IMR-90 (cell line): ENCODE measurements at regions not wholly inside any gene's neighbourhood (a gene's known extent, or its start where the extent isn't known, plus 50 kb on each side); places are given as distances from the start of the nearest gene placed in this dataset.

Source experiments
- ATAC-seq: fragments of 200-7000 bp; cut with Tn5 transposase; 2 replicates; pipeline ENCODE4 v1.9.1; 2020; ENCODE audit warnings: low read depth, mild to moderate bottlenecking, moderate library complexity
- BruUV-seq: library from RNA; stranded (reverse); fragments of 400-500 nt; replicated peaks from 2 replicates; lab custom pipeline; 2021; lab: Mats Ljungman, UMichigan
- CTCF ChIA-PET: fragments of 300-600 bp; formaldehyde crosslinking; extraction: SDS; loops from one replicate; lab custom pipeline; 2021; ENCODE audit warnings: antibody characterized with exemption; lab: Yijun Ruan, JAX
- POLR2A ChIA-PET: fragments of 300-600 bp; sonication (Branson Sonifier 250); formaldehyde crosslinking; loops from one replicate; lab custom pipeline; 2022; ENCODE audit warnings: antibody characterized with exemption; ENCODE audit not compliant: unreplicated experiment; lab: Charles Lee
- DNase-seq: peaks from one replicate; pipeline ENCODE4 v3.0.0; 2013
- H2AFZ ChIP-seq: replicated peaks from 2 replicates; pipeline ENCODE3; 2013; ENCODE audit warnings: low read length, mild to moderate bottlenecking; ENCODE audit not compliant: poor library complexity
- H2AK5ac ChIP-seq: 2 replicates; pipeline ENCODE4 v1.6.1; 2013; ENCODE audit warnings: low read depth, low read length, inconsistent platforms
- H2AK9ac ChIP-seq: replicated peaks from 2 replicates; pipeline ENCODE3; 2013; ENCODE audit warnings: mild to moderate bottlenecking, low read depth, low read length, moderate library complexity; ENCODE audit not compliant: poor library complexity
- H2BK120ac ChIP-seq: 2 replicates; pipeline ENCODE4 v1.6.1; 2013; ENCODE audit warnings: low read depth, low read length, inconsistent platforms
- H2BK15ac ChIP-seq: 3 replicates; pipeline ENCODE4 v1.6.1; 2013; ENCODE audit warnings: low read depth, low read length, inconsistent platforms
- H2BK20ac ChIP-seq: 2 replicates; pipeline ENCODE4 v1.6.1; 2013; ENCODE audit warnings: low read depth, mild to moderate bottlenecking, inconsistent platforms, low read length, moderate library complexity
- H2BK5ac ChIP-seq: 2 replicates; pipeline ENCODE4 v1.6.1; 2013; ENCODE audit warnings: mild to moderate bottlenecking, low read depth, low read length, inconsistent platforms; ENCODE audit not compliant: poor library complexity, severe bottlenecking
- H3K14ac ChIP-seq: replicated peaks from 2 replicates; pipeline ENCODE4 v1.6.1; 2013; ENCODE audit warnings: low read depth, low read length, inconsistent platforms
- H3K18ac ChIP-seq: 2 replicates; pipeline ENCODE4 v1.6.1; 2013; ENCODE audit warnings: low read depth, low read length, control low read depth
- H3K23ac ChIP-seq: 2 replicates; pipeline ENCODE4 v1.6.1; 2013; ENCODE audit warnings: low read depth, low read length, inconsistent platforms
- H3K27ac ChIP-seq: 2 replicates; pipeline ENCODE4 v1.5.1; 2013; ENCODE audit warnings: mild to moderate bottlenecking, control low read depth, low read length; ENCODE audit not compliant: insufficient read depth
- H3K27me3 ChIP-seq: 2 replicates; pipeline ENCODE4 v1.6.1; 2013; ENCODE audit warnings: low read length; ENCODE audit not compliant: control insufficient read depth, insufficient read depth
- H3K36me3 ChIP-seq: 2 replicates; pipeline ENCODE4 v1.6.1; 2013; ENCODE audit warnings: low read length, mixed read lengths; ENCODE audit not compliant: control insufficient read depth, insufficient read depth
- H3K4ac ChIP-seq: 2 replicates; pipeline ENCODE4 v1.6.1; 2013; ENCODE audit warnings: low read depth, low read length, inconsistent platforms
- H3K4me1 ChIP-seq: 2 replicates; pipeline ENCODE4 v1.6.1; 2013; ENCODE audit warnings: low read length, mixed read lengths; ENCODE audit not compliant: control insufficient read depth, insufficient read depth
- H3K4me2 ChIP-seq: 2 replicates; pipeline ENCODE4 v1.6.1; 2013; ENCODE audit warnings: low read depth, mild to moderate bottlenecking, control low read depth, low read length, moderate library complexity
- H3K4me3 ChIP-seq: 2 replicates; pipeline ENCODE4 v1.5.1; 2013; ENCODE audit warnings: low read depth, mild to moderate bottlenecking, control low read depth, low read length, moderate library complexity; ENCODE audit not compliant: insufficient read depth
- H3K56ac ChIP-seq: 2 replicates; pipeline ENCODE4 v1.6.1; 2013; ENCODE audit warnings: low read length, inconsistent platforms; ENCODE audit not compliant: insufficient read depth; ENCODE audit errors: extremely low read depth
- H3K79me1 ChIP-seq, 2 experiments: 2 replicates each; pipeline ENCODE4 v1.6.1; 2013; ENCODE audit warnings: low read length in 2 of 2, inconsistent platforms in 1 of 2, low read depth in 1 of 2
- H3K9ac ChIP-seq: 2 replicates; pipeline ENCODE4 v1.6.1; 2013; ENCODE audit warnings: low read depth, low read length, control low read depth
- H3K9me1 ChIP-seq: 2 replicates; pipeline ENCODE4 v1.6.1; 2013; ENCODE audit warnings: low read length, inconsistent platforms; ENCODE audit not compliant: insufficient read depth
- H3K9me3 ChIP-seq: 2 replicates; pipeline ENCODE4 v1.6.1; 2013; ENCODE audit warnings: low read length; ENCODE audit not compliant: control insufficient read depth, insufficient read depth
- H4K20me1 ChIP-seq: 2 replicates; pipeline ENCODE4 v1.6.1; 2013; ENCODE audit warnings: low read length, inconsistent platforms; ENCODE audit not compliant: insufficient read depth
- H4K5ac ChIP-seq: 2 replicates; pipeline ENCODE4 v1.6.1; 2013; ENCODE audit warnings: mild to moderate bottlenecking, low read depth, low read length, control low read depth
- H4K8ac ChIP-seq, 2 experiments: 2 replicates each; pipeline ENCODE4 v1.6.1; 2013; ENCODE audit warnings: low read depth in 2 of 2, low read length in 2 of 2, control low read depth in 1 of 2, inconsistent platforms in 1 of 2
- H4K91ac ChIP-seq: 2 replicates; pipeline ENCODE4 v1.6.1; 2013; ENCODE audit warnings: low read depth, low read length, inconsistent platforms; ENCODE audit not compliant: insufficient read depth
- BHLHE40 ChIP-seq: fragments of 150-350 bp; IDR thresholded peaks from 2 replicates; pipeline ENCODE4 v1.6.1; 2016; ENCODE audit warnings: mild to moderate bottlenecking, low read depth, low read length
- CTCF ChIP-seq: conservative IDR thresholded peaks from 2 replicates; pipeline ENCODE4 v1.5.1; 2012; ENCODE audit warnings: mild to moderate bottlenecking, low read depth, low read length, improper control_type of control experiment
- ELK1 ChIP-seq: fragments of 150-350 bp; IDR thresholded peaks from 2 replicates; pipeline ENCODE4 v1.6.1; 2016; ENCODE audit warnings: low read depth, mild to moderate bottlenecking, low read length, moderate library complexity, borderline replicate concordance
- FOS ChIP-seq: fragments of 150-350 bp; IDR thresholded peaks from 2 replicates; pipeline ENCODE4 v1.6.1; 2016; ENCODE audit warnings: low read depth, low read length
- MAFK ChIP-seq: IDR thresholded peaks from 2 replicates; pipeline ENCODE4 v1.6.1; 2012; ENCODE audit warnings: low read depth, low read length, improper control_type of control experiment
- MAZ ChIP-seq: IDR thresholded peaks from 2 replicates; pipeline ENCODE4 v1.6.1; 2012; ENCODE audit warnings: low read depth, mild to moderate bottlenecking, low read length, improper control_type of control experiment, moderate library complexity, borderline replicate concordance
- MXI1 ChIP-seq: IDR thresholded peaks from 2 replicates; pipeline ENCODE4 v1.6.1; 2012; ENCODE audit warnings: low read depth, mild to moderate bottlenecking, low read length, moderate library complexity, borderline replicate concordance
- NFE2L2 ChIP-seq: fragments of 150-350 bp; IDR thresholded peaks from 2 replicates; pipeline ENCODE4 v1.6.1; 2016; ENCODE audit warnings: low read depth, mild to moderate bottlenecking, low read length
- RAD21 ChIP-seq: IDR thresholded peaks from 2 replicates; pipeline ENCODE4 v1.6.1; 2012; ENCODE audit warnings: low read length, improper control_type of control experiment
- RCOR1 ChIP-seq: IDR thresholded peaks from 2 replicates; pipeline ENCODE4 v1.6.1; 2012; ENCODE audit warnings: mild to moderate bottlenecking, low read length, improper control_type of control experiment; ENCODE audit not compliant: insufficient replicate concordance
- RFX5 ChIP-seq: IDR thresholded peaks from 2 replicates; pipeline ENCODE4 v1.8.0; 2012; ENCODE audit warnings: low read depth, mild to moderate bottlenecking, low read length, moderate library complexity
- SMC3 ChIP-seq: fragments of 150-350 bp; IDR thresholded peaks from 2 replicates; pipeline ENCODE4 v1.6.1; 2016; ENCODE audit warnings: low read depth, mild to moderate bottlenecking, antibody characterized with exemption, low read length, moderate library complexity
- WGBS, 2 experiments: methylation state at CpG; one replicate each; pipeline versions ENCODE4 v1.1.5 to v1.1.7; 2013; ENCODE audit warnings: missing lambda C conversion rate in 2 of 2; ENCODE audit not compliant: insufficient read length in 1 of 2; ENCODE audit errors: extremely low coverage in 2 of 2; 5-methylcytosine and 5-hydroxymethylcytosine counted together
- dilution Hi-C: fragments of 300-500 bp; cut with HindIII; formaldehyde crosslinking; loops from one replicate; pipeline ENCODE4 v1.14.3; 2018; ENCODE audit warnings: low sequenced_read_pairs; ENCODE audit not compliant: unreplicated experiment
- in situ Hi-C: fragments of 300-500 bp; cut with MboI; formaldehyde crosslinking; loops from 3 replicates; pipeline ENCODE4 v1.14.3; 2019; ENCODE audit warnings: low sequenced_read_pairs, inconsistent platforms, mixed read lengths
- intact Hi-C: fragments of 100-400 bp; cut with micrococcal nuclease; formaldehyde crosslinking; loops from 2 replicates; pipeline ENCODE4 v1.10.0; 2022
- TF ChIP-seq, protein P1 (sequence below): fragments of 150-350 bp; IDR thresholded peaks from 2 replicates; pipeline ENCODE4 v1.6.1; 2017; ENCODE audit warnings: mild to moderate bottlenecking, antibody characterized with exemption, low read length, low read depth

DNA sequence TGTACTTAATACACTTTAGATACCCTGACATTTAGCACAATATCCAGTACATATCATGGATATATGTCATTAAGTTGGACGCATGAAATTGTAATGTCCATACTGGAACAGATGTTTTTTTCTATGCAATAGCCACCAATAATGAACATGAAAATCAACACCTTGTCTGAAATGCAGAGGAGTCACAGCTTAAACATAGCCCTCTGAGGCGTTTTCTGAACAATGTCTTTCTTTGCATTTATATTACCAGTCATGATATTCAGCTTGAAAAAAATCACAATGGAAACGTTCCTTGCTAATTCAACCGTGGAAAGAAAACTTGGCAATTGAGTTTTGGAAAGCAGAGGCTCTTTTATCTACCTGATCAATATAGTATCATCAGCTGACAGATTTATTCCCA, 86.7 kb upstream of the COL11A1 start:
- in situ Hi-C loops (no loop called here), dilution Hi-C loops (no loop called here), intact Hi-C loops (no loop called here)
- Histone ChIP-seq H3K79me1 (no peaks in the 10 kb centered on the region), H4K8ac (no peak overlapping the region), H3K4ac (no peak overlapping the region), H4K5ac (no peak overlapping the region), H2BK120ac (no peak overlapping the region), H3K9me1 (no peaks in the 10 kb centered on the region), H3K4me3 (no peak overlapping the region), H4K91ac (no peak overlapping the region), H3K9ac (no peak overlapping the region), H3K14ac (no peak overlapping the region), H4K20me1 (no peaks in the 10 kb centered on the region), H2AK5ac (no peak overlapping the region), H2AK9ac (no peak overlapping the region), H3K27ac (no peak overlapping the region), H3K9me3 (no peaks in the 10 kb centered on the region), H3K4me1 (no peaks in the 10 kb centered on the region), H3K36me3 (no peaks in the 10 kb centered on the region), H3K56ac (no peak overlapping the region), H2BK20ac (no peak overlapping the region), H2AFZ (no peak overlapping the region), H2BK15ac (no peak overlapping the region), H3K18ac (no peak overlapping the region), H3K23ac (no peak overlapping the region), H3K27me3 (no peaks in the 10 kb centered on the region), H2BK5ac (no peak overlapping the region), H3K4me2 (no peak overlapping the region)
- TF ChIP-seq RFX5 (no peak), BHLHE40 (no peak), SMC3 (no peak), MAZ (no peak), CTCF (no peak), MXI1 (no peak), FOS (no peak), NFE2L2 (no peak), ELK1 (no peak), RCOR1 (no peak), RAD21 (no peak), MAFK (no peak)
- TF ChIP-seq, protein P1, sequence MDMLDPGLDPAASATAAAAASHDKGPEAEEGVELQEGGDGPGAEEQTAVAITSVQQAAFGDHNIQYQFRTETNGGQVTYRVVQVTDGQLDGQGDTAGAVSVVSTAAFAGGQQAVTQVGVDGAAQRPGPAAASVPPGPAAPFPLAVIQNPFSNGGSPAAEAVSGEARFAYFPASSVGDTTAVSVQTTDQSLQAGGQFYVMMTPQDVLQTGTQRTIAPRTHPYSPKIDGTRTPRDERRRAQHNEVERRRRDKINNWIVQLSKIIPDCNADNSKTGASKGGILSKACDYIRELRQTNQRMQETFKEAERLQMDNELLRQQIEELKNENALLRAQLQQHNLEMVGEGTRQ, result no peak
- ATAC-seq (no peak), DNase-seq (no peak)
- BruUV-seq, result no TSS peak
- WGBS, 2 experiments, result no CpG with 5 or more reads among the region's 4 CpGs
- ChIA-PET POLR2A (no interaction called here), CTCF (interaction anchor here (0.7 to 0.8 kb wide), 2 partner anchors 330 to 1208 kb away, joined by 3 read pairs; partner anchors contain the start of gene RNPC3)
